ENCODE measurements at regions not wholly inside any gene's neighbourhood (a gene's known extent, or its start where the extent isn't known, plus 50 kb on each side); places are given as distances from the start of the nearest gene placed in this dataset.

GRCh38 chr5:159419576-159419975 is 89.3 kb upstream of the IL12B start:
- no peak for TF ChIP-seq CTCF (IDR thresholded peaks at IDR 0.05)
- no peak for TF ChIP-seq POLR2A (IDR thresholded peaks at IDR 0.05)
- no peak for TF ChIP-seq EP300 (IDR thresholded peaks at IDR 0.05)
- TF ChIP-seq POLR2AphosphoS5 (IDR thresholded peaks at IDR 0.05): no peak

Data from gastroesophageal sphincter (tissue), 3 donors.